ENCODE measurements at regions not wholly inside any gene's neighbourhood (a gene's known extent, or its start where the extent isn't known, plus 50 kb on each side); places are given as distances from the start of the nearest gene placed in this dataset.

GRCh38 chr2:208556983-208557484, 150.4 kb downstream of the PTH2R start:
- no peaks in the 10 kb centered on the region for H3K27me3 ChIP-seq (replicated peaks; ENCODE audit: control insufficient read depth, insufficient read depth, low read length)
- H3K4me1 Mint-ChIP-seq (ENCODE audit: low read depth, unreplicated experiment): no peaks in the 10 kb centered on the region
- no peak overlapping the region for H3K27ac Mint-ChIP-seq (ENCODE audit: unreplicated experiment)
- POLR2A ChIA-PET: no interaction called here
- no peak overlapping the region for H3K4me3 Mint-ChIP-seq (ENCODE audit: unreplicated experiment)
- H3K4me1 ChIP-seq: no peaks in the 10 kb centered on the region
- no peaks in the 10 kb centered on the region for H3K27me3 Mint-ChIP-seq (ENCODE audit: insufficient read depth, unreplicated experiment)
- peaks cover 3% of the 10 kb centered on the region for H3K9me3 Mint-ChIP-seq (ENCODE audit: unreplicated experiment)
- no peaks in the 10 kb centered on the region for H3K36me3 ChIP-seq (ENCODE audit: control insufficient read depth, insufficient read depth, low read length)
- TF ChIP-seq CTCF (IDR thresholded peaks at IDR 0.05; ENCODE audit: insufficient read depth in 1 of 2, low read depth in 1 of 2, low read length in 1 of 2, severe bottlenecking in 1 of 2, unreplicated experiment in 1 of 2): no peak
- BruUV-seq (replicated peaks): no TSS peak
- no peak for DNase-seq
- intact Hi-C loops (cut with micrococcal nuclease; ENCODE audit: unreplicated experiment): no loop called here
- no peak overlapping the region for H3K4me3 ChIP-seq (ENCODE audit: low read depth, low read length)
- CTCF ChIA-PET: no interaction called here
- no peaks in the 10 kb centered on the region for H3K9me3 ChIP-seq
- H3K36me3 Mint-ChIP-seq (ENCODE audit: insufficient read depth, unreplicated experiment): no peaks in the 10 kb centered on the region

- intact Hi-C loops (cut with micrococcal nuclease; ENCODE audit: unreplicated experiment): no loop called here
- Histone ChIP-seq H3K4me3 (ENCODE audit: low read depth, low read length) (no peak overlapping the region), H3K9me3 (no peaks in the 10 kb centered on the region; the same call in 1 of the 2 replicates), H3K4me1 (peaks cover 3% of the 10 kb centered on the region; the same call in 1 of the 2 replicates), H3K36me3 (ENCODE audit: control insufficient read depth, insufficient read depth, low read length) (no peaks in the 10 kb centered on the region), H3K27me3 (replicated peaks; ENCODE audit: control insufficient read depth, insufficient read depth, low read length) (no peaks in the 10 kb centered on the region)
- BruUV-seq (replicated peaks): no TSS peak
- no peaks in the 10 kb centered on the region for H3K36me3 Mint-ChIP-seq (ENCODE audit: insufficient read depth, unreplicated experiment)
- H3K27me3 Mint-ChIP-seq (ENCODE audit: insufficient read depth, unreplicated experiment): no peaks in the 10 kb centered on the region
- H3K9me3 Mint-ChIP-seq (ENCODE audit: unreplicated experiment): peaks cover 7% of the 10 kb centered on the region
- ChIA-PET CTCF (no interaction called here), POLR2A (no interaction called here)
- H3K4me1 Mint-ChIP-seq (ENCODE audit: low read depth, unreplicated experiment): peaks cover 4% of the 10 kb centered on the region
- no peak for DNase-seq
- no peak for TF ChIP-seq CTCF (IDR thresholded peaks at IDR 0.05; ENCODE audit: insufficient read depth in 1 of 2, low read depth in 1 of 2, low read length in 1 of 2, severe bottlenecking in 1 of 2, unreplicated experiment in 1 of 2)
- no peak overlapping the region for H3K4me3 Mint-ChIP-seq (ENCODE audit: unreplicated experiment)
- no peak overlapping the region for H3K27ac Mint-ChIP-seq (ENCODE audit: unreplicated experiment)
Observed at GRCh38 chr2:208565690-208566416, 159.3 kb downstream of the PTH2R start.

- no peak for TF ChIP-seq CTCF (IDR thresholded peaks at IDR 0.05; ENCODE audit: insufficient read depth in 1 of 2, low read depth in 1 of 2, low read length in 1 of 2, severe bottlenecking in 1 of 2, unreplicated experiment in 1 of 2)
- CTCF ChIA-PET: no interaction called here
- intact Hi-C loops (cut with micrococcal nuclease; ENCODE audit: unreplicated experiment): no loop called here
- H3K36me3 ChIP-seq (ENCODE audit: control insufficient read depth, insufficient read depth, low read length): no peaks in the 10 kb centered on the region
- POLR2A ChIA-PET: no interaction called here
- H3K27ac Mint-ChIP-seq (ENCODE audit: unreplicated experiment): no peak overlapping the region
- peaks cover 3% of the 10 kb centered on the region; the same call in 1 of the 2 replicates for H3K4me1 ChIP-seq
- peaks cover 7% of the 10 kb centered on the region for H3K9me3 Mint-ChIP-seq (ENCODE audit: unreplicated experiment)
- H3K27me3 Mint-ChIP-seq (ENCODE audit: insufficient read depth, unreplicated experiment): no peaks in the 10 kb centered on the region
- H3K27me3 ChIP-seq (replicated peaks; ENCODE audit: control insufficient read depth, insufficient read depth, low read length): no peaks in the 10 kb centered on the region
- H3K4me1 Mint-ChIP-seq (ENCODE audit: low read depth, unreplicated experiment): peaks cover 12% of the 10 kb centered on the region
- no peak overlapping the region for H3K4me3 Mint-ChIP-seq (ENCODE audit: unreplicated experiment)
- H3K36me3 Mint-ChIP-seq (ENCODE audit: insufficient read depth, unreplicated experiment): no peaks in the 10 kb centered on the region
- no peak for DNase-seq
- BruUV-seq (replicated peaks): no TSS peak
- no peaks in the 10 kb centered on the region; the same call in 1 of the 2 replicates for H3K9me3 ChIP-seq
- H3K4me3 ChIP-seq (ENCODE audit: low read depth, low read length): no peak overlapping the region
Observed at GRCh38 chr2:208568203-208568602, 161.6 kb downstream of the PTH2R start.
